HCT116 (cell line): ENCODE measurements at regions not wholly inside any gene's neighbourhood (a gene's known extent, or its start where the extent isn't known, plus 50 kb on each side); places are given as distances from the start of the nearest gene placed in this dataset.

Experiments
- ATAC-seq: fragments of 200-7000 bp; cut with Tn5 transposase; 2 replicates; pipeline ENCODE4 v1.9.1; 2020; ENCODE audit warnings: mild to moderate bottlenecking, moderate library complexity
- BruUV-seq: library from RNA; stranded (reverse); fragments of 400-500 nt; replicated peaks from 2 replicates; lab custom pipeline; 2021; lab: Mats Ljungman, UMichigan
- CTCF ChIA-PET: fragments of 300-600 bp; sonication (Branson Sonifier 250); formaldehyde crosslinking; loops from one replicate; lab custom pipeline; 2021; ENCODE audit warnings: antibody characterized with exemption; lab: Charles Lee
- POLR2A ChIA-PET: fragments of 300-600, 350-600 bp; sonication (Branson Sonifier 250); formaldehyde crosslinking; loops from one replicate; lab custom pipeline; 2021; ENCODE audit warnings: antibody characterized with exemption; lab: Charles Lee
- RAD21 ChIA-PET, 2 experiments: fragments of 300-600 bp; sonication (Branson Sonifier 250); formaldehyde crosslinking; loops; one replicate each; lab custom pipeline; 2023; ENCODE audit warnings: low total read pairs in 2 of 2; ENCODE audit not compliant: uncharacterized antibody in 2 of 2, unreplicated experiment in 2 of 2, low non-redundant PET in 1 of 2; lab: Charles Lee
- DNase-seq: peaks from one replicate; pipeline ENCODE4 v3.0.0-alpha.2; 2010; ENCODE audit warnings: low read depth, low spot score
- H2AFZ ChIP-seq: fragments of 200-600 bp; shearing (Covaris generic), sonication (generic); 2 replicates; pipeline ENCODE4 v1.6.1; 2017; ENCODE audit warnings: low read depth, mixed run types, mixed read lengths, antibody characterized with exemption, low read length; ENCODE audit not compliant: poor library complexity, severe bottlenecking
- H3K27ac ChIP-seq: 2 replicates; pipeline ENCODE4 v1.5.1; 2012; ENCODE audit warnings: low read depth, low read length
- H3K27me3 ChIP-seq: fragments of 200-600 bp; sonication (generic); 2 replicates; pipeline ENCODE4 v1.6.1; 2016; ENCODE audit warnings: mixed run types, low read length, mixed read lengths; ENCODE audit not compliant: insufficient read depth
- H3K36me3 ChIP-seq, 2 experiments: fragments of 200-500 bp in 1 of 2; fragments of 200-600 bp in 1 of 2; sonication (Bioruptor generic) in 1 of 2; sonication (generic) in 1 of 2; 2 replicates each; pipeline versions ENCODE4 v1.5.1 to v1.6.1; 2014 to 2016; ENCODE audit warnings: low read length in 2 of 2, inconsistent platforms in 1 of 2, mixed read lengths in 1 of 2, mixed run types in 1 of 2; ENCODE audit not compliant: insufficient read depth in 2 of 2, control insufficient read depth in 1 of 2
- H3K4me1 ChIP-seq, 2 experiments: fragments of 200-600 bp in 1 of 2; sonication (generic) in 1 of 2; 2 replicates each; pipeline versions ENCODE4 v1.5.1 to v1.6.1; 2012 to 2017; ENCODE audit warnings: low read length in 2 of 2, inconsistent platforms in 1 of 2, mild to moderate bottlenecking in 1 of 2, mixed read lengths in 1 of 2, mixed run types in 1 of 2, moderate library complexity in 1 of 2; ENCODE audit not compliant: insufficient read depth in 2 of 2, control insufficient read depth in 1 of 2
- H3K4me2 ChIP-seq: fragments of 200-600 bp; sonication (generic); 2 replicates; pipeline ENCODE4 v1.6.1; 2017; ENCODE audit warnings: mixed run types, low read length, mixed read lengths
- H3K4me3 ChIP-seq, 2 experiments: fragments of 200-600 bp in 1 of 2; sonication (generic) in 1 of 2; replicated peaks in 1 of 2; 2 replicates each; pipeline ENCODE4 v1.5.1; 2011 to 2016; ENCODE audit warnings: low read length in 2 of 2, control low read depth in 1 of 2, low read depth in 1 of 2, mild to moderate bottlenecking in 1 of 2, mixed read lengths in 1 of 2, mixed run types in 1 of 2
- H3K79me2 ChIP-seq: fragments of 200-600 bp; sonication (generic); 2 replicates; pipeline ENCODE4 v1.6.1; 2017; ENCODE audit warnings: mild to moderate bottlenecking, mixed run types, low read length, moderate library complexity, mixed read lengths; ENCODE audit not compliant: insufficient read depth
- H3K9ac ChIP-seq: fragments of 200-600 bp; sonication (generic); 2 replicates; pipeline ENCODE4 v1.6.1; 2016; ENCODE audit warnings: low read length, mixed read lengths
- H3K9me2 ChIP-seq: fragments of 200-600 bp; sonication (generic), shearing (Covaris generic); 2 replicates; pipeline ENCODE4 v1.6.1; 2017; ENCODE audit warnings: mixed run types, mild to moderate bottlenecking, moderate library complexity; ENCODE audit not compliant: insufficient read depth
- H3K9me3 ChIP-seq, 2 experiments: fragments of 200-500 bp in 1 of 2; fragments of 200-600 bp in 1 of 2; sonication (Bioruptor generic) in 1 of 2; sonication (generic) in 1 of 2; 2 replicates each; pipeline ENCODE4 v1.6.1; 2014 to 2017; ENCODE audit warnings: low read length in 2 of 2, mixed read lengths in 2 of 2, inconsistent platforms in 1 of 2, low read depth in 1 of 2, mild to moderate bottlenecking in 1 of 2, mixed run types in 1 of 2, moderate library complexity in 1 of 2; ENCODE audit not compliant: control insufficient read depth in 1 of 2, insufficient read depth in 1 of 2
- H4K20me1 ChIP-seq: fragments of 200-600 bp; sonication (generic), shearing (Covaris generic); 2 replicates; pipeline ENCODE4 v1.6.1; 2017; ENCODE audit warnings: mixed run types, mild to moderate bottlenecking, moderate library complexity; ENCODE audit not compliant: insufficient read depth
- ELF1 ChIP-seq: IDR thresholded peaks from 2 replicates; pipeline ENCODE4 v1.6.1; 2012; ENCODE audit warnings: low read depth, borderline replicate concordance
- JUND ChIP-seq: IDR thresholded peaks from 2 replicates; pipeline ENCODE4 v1.6.1; 2012
- POLR2A ChIP-seq: IDR thresholded peaks from 2 replicates; pipeline ENCODE4 v1.7.0; 2011; ENCODE audit warnings: borderline replicate concordance; ENCODE audit not compliant: insufficient read depth, insufficient read length; ENCODE audit errors: extremely low read depth
- POLR2AphosphoS5 ChIP-seq: IDR thresholded peaks from 2 replicates; pipeline ENCODE4 v1.6.1; 2011; ENCODE audit warnings: mild to moderate bottlenecking, low read depth, low read length, moderate library complexity
- TCF7L2 ChIP-seq: IDR thresholded peaks from 2 replicates; pipeline ENCODE4 v1.7.0; 2011; ENCODE audit warnings: borderline replicate concordance, inconsistent platforms; ENCODE audit not compliant: insufficient read depth, insufficient read length; ENCODE audit errors: extremely low read depth
- intact Hi-C: fragments of 100-400 bp; cut with micrococcal nuclease; formaldehyde crosslinking; loops from 2 replicates; pipeline ENCODE4 v1.10.0; 2022
- TF ChIP-seq, protein P1 (sequence below): IDR thresholded peaks from 2 replicates; pipeline ENCODE4 v1.6.1; 2012
- TF ChIP-seq, protein P2 (sequence below): IDR thresholded peaks from 2 replicates; pipeline ENCODE4 v1.6.1; 2012; ENCODE audit warnings: low read depth
- TF ChIP-seq, protein P3 (sequence below): IDR thresholded peaks from 2 replicates; pipeline ENCODE4 v1.6.1; 2011; ENCODE audit warnings: mild to moderate bottlenecking, low read length, moderate library complexity; ENCODE audit not compliant: insufficient replicate concordance; ENCODE audit errors: extremely low read depth

GRCh38 chr4:3375688-3376087 lies 66.1 kb upstream of the HGFAC start:
- Histone ChIP-seq H3K9me3 (peaks cover 7% of the 10 kb centered on the region in 2 experiments; a peak in 2 of 4 replicates), H4K20me1 (no peaks in the 10 kb centered on the region), H2AFZ (no peak overlapping the region), H3K36me3 (no peaks in the 10 kb centered on the region; a peak in 1 of 4 replicates), H3K4me2 (no peak overlapping the region), H3K27ac (no peak overlapping the region), H3K79me2 (no peaks in the 10 kb centered on the region), H3K9me2 (no peaks in the 10 kb centered on the region), H3K4me1 (no peaks in the 10 kb centered on the region), H3K4me3 (no peak overlapping the region), H3K9ac (no peak overlapping the region), H3K27me3 (no peaks in the 10 kb centered on the region)
- intact Hi-C loops, result no loop called here
- TF ChIP-seq ELF1, result no peak
- no peak for TF ChIP-seq JUND
- TF ChIP-seq TCF7L2, result no peak
- TF ChIP-seq, protein P1, sequence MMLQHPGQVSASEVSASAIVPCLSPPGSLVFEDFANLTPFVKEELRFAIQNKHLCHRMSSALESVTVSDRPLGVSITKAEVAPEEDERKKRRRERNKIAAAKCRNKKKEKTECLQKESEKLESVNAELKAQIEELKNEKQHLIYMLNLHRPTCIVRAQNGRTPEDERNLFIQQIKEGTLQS, result no peak
- TF ChIP-seq, protein P2, sequence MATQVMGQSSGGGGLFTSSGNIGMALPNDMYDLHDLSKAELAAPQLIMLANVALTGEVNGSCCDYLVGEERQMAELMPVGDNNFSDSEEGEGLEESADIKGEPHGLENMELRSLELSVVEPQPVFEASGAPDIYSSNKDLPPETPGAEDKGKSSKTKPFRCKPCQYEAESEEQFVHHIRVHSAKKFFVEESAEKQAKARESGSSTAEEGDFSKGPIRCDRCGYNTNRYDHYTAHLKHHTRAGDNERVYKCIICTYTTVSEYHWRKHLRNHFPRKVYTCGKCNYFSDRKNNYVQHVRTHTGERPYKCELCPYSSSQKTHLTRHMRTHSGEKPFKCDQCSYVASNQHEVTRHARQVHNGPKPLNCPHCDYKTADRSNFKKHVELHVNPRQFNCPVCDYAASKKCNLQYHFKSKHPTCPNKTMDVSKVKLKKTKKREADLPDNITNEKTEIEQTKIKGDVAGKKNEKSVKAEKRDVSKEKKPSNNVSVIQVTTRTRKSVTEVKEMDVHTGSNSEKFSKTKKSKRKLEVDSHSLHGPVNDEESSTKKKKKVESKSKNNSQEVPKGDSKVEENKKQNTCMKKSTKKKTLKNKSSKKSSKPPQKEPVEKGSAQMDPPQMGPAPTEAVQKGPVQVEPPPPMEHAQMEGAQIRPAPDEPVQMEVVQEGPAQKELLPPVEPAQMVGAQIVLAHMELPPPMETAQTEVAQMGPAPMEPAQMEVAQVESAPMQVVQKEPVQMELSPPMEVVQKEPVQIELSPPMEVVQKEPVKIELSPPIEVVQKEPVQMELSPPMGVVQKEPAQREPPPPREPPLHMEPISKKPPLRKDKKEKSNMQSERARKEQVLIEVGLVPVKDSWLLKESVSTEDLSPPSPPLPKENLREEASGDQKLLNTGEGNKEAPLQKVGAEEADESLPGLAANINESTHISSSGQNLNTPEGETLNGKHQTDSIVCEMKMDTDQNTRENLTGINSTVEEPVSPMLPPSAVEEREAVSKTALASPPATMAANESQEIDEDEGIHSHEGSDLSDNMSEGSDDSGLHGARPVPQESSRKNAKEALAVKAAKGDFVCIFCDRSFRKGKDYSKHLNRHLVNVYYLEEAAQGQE, result no peak
- TF ChIP-seq POLR2AphosphoS5, result no peak
- TF ChIP-seq, protein P3, sequence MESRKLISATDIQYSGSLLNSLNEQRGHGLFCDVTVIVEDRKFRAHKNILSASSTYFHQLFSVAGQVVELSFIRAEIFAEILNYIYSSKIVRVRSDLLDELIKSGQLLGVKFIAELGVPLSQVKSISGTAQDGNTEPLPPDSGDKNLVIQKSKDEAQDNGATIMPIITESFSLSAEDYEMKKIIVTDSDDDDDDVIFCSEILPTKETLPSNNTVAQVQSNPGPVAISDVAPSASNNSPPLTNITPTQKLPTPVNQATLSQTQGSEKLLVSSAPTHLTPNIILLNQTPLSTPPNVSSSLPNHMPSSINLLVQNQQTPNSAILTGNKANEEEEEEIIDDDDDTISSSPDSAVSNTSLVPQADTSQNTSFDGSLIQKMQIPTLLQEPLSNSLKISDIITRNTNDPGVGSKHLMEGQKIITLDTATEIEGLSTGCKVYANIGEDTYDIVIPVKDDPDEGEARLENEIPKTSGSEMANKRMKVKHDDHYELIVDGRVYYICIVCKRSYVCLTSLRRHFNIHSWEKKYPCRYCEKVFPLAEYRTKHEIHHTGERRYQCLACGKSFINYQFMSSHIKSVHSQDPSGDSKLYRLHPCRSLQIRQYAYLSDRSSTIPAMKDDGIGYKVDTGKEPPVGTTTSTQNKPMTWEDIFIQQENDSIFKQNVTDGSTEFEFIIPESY, result no peak
- TF ChIP-seq POLR2A, result no peak
- DNase-seq (no peak), ATAC-seq (no peak)
- POLR2A ChIA-PET, result no interaction called here
- no TSS peak for BruUV-seq
- CTCF ChIA-PET, result no interaction called here
- RAD21 ChIA-PET, result no interaction called here
